ENCODE measurements at regions not wholly inside any gene's neighbourhood (a gene's known extent, or its start where the extent isn't known, plus 50 kb on each side); places are given as distances from the start of the nearest gene placed in this dataset.

- no peak for TF ChIP-seq CTCF (conservative IDR thresholded peaks at IDR 0.05; ENCODE audit: low read depth, low read length)
- no peak for TF ChIP-seq EZH2 (IDR thresholded peaks at IDR 0.05; ENCODE audit: low read length, unreplicated experiment)
- TF ChIP-seq EZH2phosphoT487 (IDR thresholded peaks at IDR 0.05; ENCODE audit: borderline replicate concordance, low read length), result no peak
These were observed 222.4 kb downstream of the HHIPL2 start for GRCh38 chr1:222325506-222325905.

All from PC-3 (cell line).